ENCODE measurements at regions not wholly inside any gene's neighbourhood (a gene's known extent, or its start where the extent isn't known, plus 50 kb on each side); places are given as distances from the start of the nearest gene placed in this dataset.

- TF ChIP-seq RAD21 (IDR thresholded peaks at IDR 0.05) = no peak
- no peak for TF ChIP-seq JUND (IDR thresholded peaks at IDR 0.05)
- TF ChIP-seq SP1 (IDR thresholded peaks at IDR 0.05) = no peak
- TF ChIP-seq, protein P1, sequence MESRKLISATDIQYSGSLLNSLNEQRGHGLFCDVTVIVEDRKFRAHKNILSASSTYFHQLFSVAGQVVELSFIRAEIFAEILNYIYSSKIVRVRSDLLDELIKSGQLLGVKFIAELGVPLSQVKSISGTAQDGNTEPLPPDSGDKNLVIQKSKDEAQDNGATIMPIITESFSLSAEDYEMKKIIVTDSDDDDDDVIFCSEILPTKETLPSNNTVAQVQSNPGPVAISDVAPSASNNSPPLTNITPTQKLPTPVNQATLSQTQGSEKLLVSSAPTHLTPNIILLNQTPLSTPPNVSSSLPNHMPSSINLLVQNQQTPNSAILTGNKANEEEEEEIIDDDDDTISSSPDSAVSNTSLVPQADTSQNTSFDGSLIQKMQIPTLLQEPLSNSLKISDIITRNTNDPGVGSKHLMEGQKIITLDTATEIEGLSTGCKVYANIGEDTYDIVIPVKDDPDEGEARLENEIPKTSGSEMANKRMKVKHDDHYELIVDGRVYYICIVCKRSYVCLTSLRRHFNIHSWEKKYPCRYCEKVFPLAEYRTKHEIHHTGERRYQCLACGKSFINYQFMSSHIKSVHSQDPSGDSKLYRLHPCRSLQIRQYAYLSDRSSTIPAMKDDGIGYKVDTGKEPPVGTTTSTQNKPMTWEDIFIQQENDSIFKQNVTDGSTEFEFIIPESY (IDR thresholded peaks at IDR 0.05) = no peak
- TF ChIP-seq, protein P2, sequence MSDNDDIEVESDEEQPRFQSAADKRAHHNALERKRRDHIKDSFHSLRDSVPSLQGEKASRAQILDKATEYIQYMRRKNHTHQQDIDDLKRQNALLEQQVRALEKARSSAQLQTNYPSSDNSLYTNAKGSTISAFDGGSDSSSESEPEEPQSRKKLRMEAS (IDR thresholded peaks at IDR 0.05) = no peak
- no peak for TF ChIP-seq TAF1 (conservative IDR thresholded peaks at IDR 0.05)
- no peak for TF ChIP-seq FOXA1 (IDR thresholded peaks at IDR 0.05)
- TF ChIP-seq, protein P3, sequence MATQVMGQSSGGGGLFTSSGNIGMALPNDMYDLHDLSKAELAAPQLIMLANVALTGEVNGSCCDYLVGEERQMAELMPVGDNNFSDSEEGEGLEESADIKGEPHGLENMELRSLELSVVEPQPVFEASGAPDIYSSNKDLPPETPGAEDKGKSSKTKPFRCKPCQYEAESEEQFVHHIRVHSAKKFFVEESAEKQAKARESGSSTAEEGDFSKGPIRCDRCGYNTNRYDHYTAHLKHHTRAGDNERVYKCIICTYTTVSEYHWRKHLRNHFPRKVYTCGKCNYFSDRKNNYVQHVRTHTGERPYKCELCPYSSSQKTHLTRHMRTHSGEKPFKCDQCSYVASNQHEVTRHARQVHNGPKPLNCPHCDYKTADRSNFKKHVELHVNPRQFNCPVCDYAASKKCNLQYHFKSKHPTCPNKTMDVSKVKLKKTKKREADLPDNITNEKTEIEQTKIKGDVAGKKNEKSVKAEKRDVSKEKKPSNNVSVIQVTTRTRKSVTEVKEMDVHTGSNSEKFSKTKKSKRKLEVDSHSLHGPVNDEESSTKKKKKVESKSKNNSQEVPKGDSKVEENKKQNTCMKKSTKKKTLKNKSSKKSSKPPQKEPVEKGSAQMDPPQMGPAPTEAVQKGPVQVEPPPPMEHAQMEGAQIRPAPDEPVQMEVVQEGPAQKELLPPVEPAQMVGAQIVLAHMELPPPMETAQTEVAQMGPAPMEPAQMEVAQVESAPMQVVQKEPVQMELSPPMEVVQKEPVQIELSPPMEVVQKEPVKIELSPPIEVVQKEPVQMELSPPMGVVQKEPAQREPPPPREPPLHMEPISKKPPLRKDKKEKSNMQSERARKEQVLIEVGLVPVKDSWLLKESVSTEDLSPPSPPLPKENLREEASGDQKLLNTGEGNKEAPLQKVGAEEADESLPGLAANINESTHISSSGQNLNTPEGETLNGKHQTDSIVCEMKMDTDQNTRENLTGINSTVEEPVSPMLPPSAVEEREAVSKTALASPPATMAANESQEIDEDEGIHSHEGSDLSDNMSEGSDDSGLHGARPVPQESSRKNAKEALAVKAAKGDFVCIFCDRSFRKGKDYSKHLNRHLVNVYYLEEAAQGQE (IDR thresholded peaks at IDR 0.05) = no peak
- no peak for TF ChIP-seq YY1 (IDR thresholded peaks at IDR 0.05)
- no peak for TF ChIP-seq GABPA (IDR thresholded peaks at IDR 0.05 in 1 of 2, conservative IDR thresholded peaks at IDR 0.05 in 1 of 2)
- TF ChIP-seq EGR1 (IDR thresholded peaks at IDR 0.05; ENCODE audit: low read depth in 2 of 2) = no peak
- no peak for TF ChIP-seq HNF4G (IDR thresholded peaks at IDR 0.05)
- TF ChIP-seq, protein P4, sequence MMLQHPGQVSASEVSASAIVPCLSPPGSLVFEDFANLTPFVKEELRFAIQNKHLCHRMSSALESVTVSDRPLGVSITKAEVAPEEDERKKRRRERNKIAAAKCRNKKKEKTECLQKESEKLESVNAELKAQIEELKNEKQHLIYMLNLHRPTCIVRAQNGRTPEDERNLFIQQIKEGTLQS (IDR thresholded peaks at IDR 0.05) = no peak
- no peak for TF ChIP-seq NR2F2 (IDR thresholded peaks at IDR 0.05)
- TF ChIP-seq FOXA2 (IDR thresholded peaks at IDR 0.05) = no peak
- TF ChIP-seq RXRA (IDR thresholded peaks at IDR 0.05) = no peak
- TF ChIP-seq HNF4A (conservative IDR thresholded peaks at IDR 0.05) = no peak
- Histone ChIP-seq H3K27ac (ENCODE audit: low read depth in 1 of 2, low read length in 2 of 2) (no peak overlapping the region), H3K36me3 (ENCODE audit: control insufficient read depth in 4 of 4, insufficient read depth in 3 of 4, low read depth in 1 of 4, low read length in 3 of 4) (no peaks in the 10 kb centered on the region), H3K9ac (ENCODE audit: low read depth in 1 of 2, low read length in 2 of 2) (no peak overlapping the region), H3K4me1 (ENCODE audit: control insufficient read depth in 4 of 4, insufficient read depth in 4 of 4, low read length in 3 of 4) (no peaks in the 10 kb centered on the region), H3K9me3 (ENCODE audit: control insufficient read depth in 4 of 4, low read length in 3 of 4) (no peaks in the 10 kb centered on the region), H3K4me3 (ENCODE audit: low read depth in 1 of 3, low read length in 3 of 3) (no peak overlapping the region), H3K27me3 (ENCODE audit: control insufficient read depth in 4 of 4, insufficient read depth in 4 of 4, low read length in 3 of 4) (no peaks in the 10 kb centered on the region)
- DNase-seq (ENCODE audit: low spot score) = no peak
- WGBS = 83% methylated on average over 20 of the region's 20 CpGs
These were observed 284.7 kb upstream of the SHH start for GRCh38 chr7:156096771-156097538.

GRCh38 chr7:156095908-156096539 is 283.8 kb upstream of the SHH start:
- no peaks in the 10 kb centered on the region for H3K27me3 ChIP-seq (ENCODE audit: control insufficient read depth in 4 of 4, insufficient read depth in 4 of 4, low read length in 3 of 4)
- H3K9ac ChIP-seq (ENCODE audit: low read depth in 1 of 2, low read length in 2 of 2) = no peak overlapping the region
- no peak overlapping the region for H3K27ac ChIP-seq (ENCODE audit: low read depth in 1 of 2, low read length in 2 of 2)
- 72% methylated on average over 9 of the region's 9 CpGs for WGBS
- no peaks in the 10 kb centered on the region for H3K4me1 ChIP-seq (ENCODE audit: control insufficient read depth in 4 of 4, insufficient read depth in 4 of 4, low read length in 3 of 4)
- no peaks in the 10 kb centered on the region for H3K36me3 ChIP-seq (ENCODE audit: control insufficient read depth in 4 of 4, insufficient read depth in 3 of 4, low read depth in 1 of 4, low read length in 3 of 4)
- H3K4me3 ChIP-seq (ENCODE audit: low read depth in 1 of 3, low read length in 3 of 3) = no peak overlapping the region
- no peaks in the 10 kb centered on the region for H3K9me3 ChIP-seq (ENCODE audit: control insufficient read depth in 4 of 4, low read length in 3 of 4)
- no peak for DNase-seq (ENCODE audit: low spot score)
- TF ChIP-seq, protein P4 (IDR thresholded peaks at IDR 0.05) = no peak
- TF ChIP-seq, protein P2 (IDR thresholded peaks at IDR 0.05) = no peak
- TF ChIP-seq GABPA (IDR thresholded peaks at IDR 0.05 in 1 of 2, conservative IDR thresholded peaks at IDR 0.05 in 1 of 2) (no peak), CTCF (IDR thresholded peaks at IDR 0.05; ENCODE audit: low read depth, low read length, missing input control) (no peak), HNF4A (conservative IDR thresholded peaks at IDR 0.05) (no peak), FOXA1 (IDR thresholded peaks at IDR 0.05) (no peak), HNF4G (IDR thresholded peaks at IDR 0.05) (no peak)
- TF ChIP-seq, protein P1 (IDR thresholded peaks at IDR 0.05) = no peak
